HFF-Myc (cell line): ENCODE measurements at regions not wholly inside any gene's neighbourhood (a gene's known extent, or its start where the extent isn't known, plus 50 kb on each side); places are given as distances from the start of the nearest gene placed in this dataset.

Source experiments
- DNase-seq: peaks from one replicate; pipeline ENCODE4 v3.0.0-alpha.2; 2011; ENCODE audit warnings: low read depth; ENCODE audit errors: extremely low read depth
- H3K4me3 ChIP-seq: replicated peaks from 2 replicates; pipeline ENCODE4 v1.5.1; 2011; ENCODE audit warnings: low read depth, mild to moderate bottlenecking, control low read depth, low read length
- CTCF ChIP-seq: IDR thresholded peaks from 2 replicates; pipeline ENCODE4 v1.5.1; 2012; ENCODE audit warnings: mild to moderate bottlenecking, low read depth, low read length, control low read depth; ENCODE audit errors: missing control alignments

DNA sequence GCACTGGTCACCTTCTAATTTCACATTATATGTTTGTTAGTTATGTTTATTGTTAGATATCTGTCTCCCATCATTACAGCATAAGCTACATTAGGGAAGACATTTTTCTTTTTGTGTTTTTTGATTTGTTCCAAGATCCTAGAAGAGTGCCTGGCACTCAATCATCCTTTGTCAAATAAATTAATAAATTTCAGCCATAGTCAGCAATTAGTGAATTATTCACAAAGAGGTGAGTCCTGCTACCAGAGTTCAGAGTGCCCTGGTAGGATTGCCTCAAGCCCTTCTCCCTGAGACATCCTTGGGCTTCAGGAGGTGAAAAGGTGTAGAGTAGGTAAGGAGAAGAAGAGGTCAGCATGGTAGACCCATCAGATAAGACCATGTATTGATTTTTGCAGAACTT is 186.2 kb upstream of the CTAGE1 start:
- no peak overlapping the region for H3K4me3 ChIP-seq
- TF ChIP-seq CTCF: no peak
- DNase-seq: no peak

- DNase-seq: no peak
- TF ChIP-seq CTCF: no peak
- no peak overlapping the region for H3K4me3 ChIP-seq
These were observed 186.8 kb upstream of the CTAGE1 start for GRCh38 chr18:22604390-22604985.

DNA sequence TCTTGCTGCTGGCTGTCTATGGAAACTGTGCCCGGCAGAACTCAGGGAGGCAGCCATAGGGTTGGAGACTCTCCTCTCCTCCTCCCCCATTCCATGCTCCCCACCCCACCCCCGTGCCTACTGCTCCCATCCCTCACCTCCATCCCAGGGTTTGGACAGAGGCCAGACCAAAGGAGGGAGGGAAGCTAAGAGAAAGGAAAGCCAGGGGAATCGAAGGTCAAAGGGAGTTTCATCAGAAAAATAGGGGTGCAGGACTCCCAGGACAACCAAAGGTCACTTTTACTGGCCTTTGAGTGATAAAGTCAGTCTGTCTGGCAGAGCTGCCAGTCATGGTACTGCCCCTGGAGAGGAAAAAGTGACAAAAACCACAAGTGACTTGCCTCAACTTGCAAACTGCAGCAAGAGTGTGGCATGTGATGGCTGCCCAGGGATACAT is 187.3 kb upstream of the CTAGE1 start:
- DNase-seq: no peak
- no peak for TF ChIP-seq CTCF

GRCh38 chr18:22605736-22606135 is 188.0 kb upstream of the CTAGE1 start:
- DNase-seq: no peak
- no peak overlapping the region for H3K4me3 ChIP-seq

More for the DNA sequence above, 187.3 kb upstream of the CTAGE1 start:
- no peak overlapping the region for H3K4me3 ChIP-seq

DNA sequence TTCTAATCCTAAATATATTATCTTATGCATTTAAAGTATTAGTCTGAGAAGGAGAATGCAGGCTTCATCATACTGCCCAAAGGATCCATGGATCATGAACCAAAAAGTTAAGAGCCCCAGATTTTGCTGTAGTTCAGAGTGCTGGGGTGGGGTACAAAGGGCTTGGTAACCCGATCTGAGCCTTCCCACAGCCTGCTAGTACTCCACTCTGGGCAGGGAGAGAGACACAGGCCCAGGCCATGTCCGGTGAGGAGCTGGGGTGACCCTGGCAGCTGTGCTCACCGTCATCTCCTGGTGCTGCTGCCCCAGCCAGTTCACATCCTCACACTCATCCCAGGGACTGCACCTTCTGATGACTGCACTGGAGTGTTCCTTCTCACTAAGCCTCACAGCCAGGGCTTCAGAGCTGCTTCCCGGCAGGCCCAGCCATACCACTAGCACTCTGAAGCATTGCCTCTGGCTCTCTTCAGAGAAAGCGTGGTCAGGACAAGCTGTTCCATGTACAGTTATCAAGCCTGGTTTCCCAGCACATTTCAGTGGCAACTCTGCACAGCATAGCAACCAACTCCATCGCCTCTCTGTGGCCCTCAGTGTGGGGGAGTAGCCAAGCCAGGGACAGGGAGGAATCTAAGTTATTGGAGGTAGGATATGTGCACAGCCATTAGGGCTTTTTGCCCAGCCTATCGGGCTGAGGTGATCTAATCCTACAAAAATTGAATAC is 189.0 kb upstream of the CTAGE1 start:
- no peak overlapping the region for H3K4me3 ChIP-seq
- no peak for TF ChIP-seq CTCF
- no peak for DNase-seq

More at GRCh38 chr18:22605736-22606135, 188.0 kb upstream of the CTAGE1 start:
- TF ChIP-seq CTCF: no peak

DNA sequence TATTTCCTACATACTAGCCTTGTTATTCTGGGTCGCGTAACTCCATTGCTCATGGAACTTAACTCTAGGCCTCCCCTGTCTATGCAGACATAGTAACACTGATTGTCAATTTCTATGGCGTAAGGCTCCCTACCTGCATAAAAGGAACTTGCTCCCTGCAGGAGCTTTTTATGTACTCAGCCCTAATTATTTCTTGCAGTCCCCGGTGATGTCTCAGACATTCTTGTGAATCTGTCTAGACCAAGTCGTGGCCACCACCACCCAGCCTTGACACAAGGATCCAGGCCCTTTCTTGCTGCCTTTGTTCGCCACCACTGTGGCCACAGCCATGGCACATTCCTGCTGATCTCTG is 189.5 kb upstream of the CTAGE1 start:
- no peak overlapping the region for H3K4me3 ChIP-seq
- TF ChIP-seq CTCF: no peak
- no peak for DNase-seq
